Heart left ventricle (tissue), 16 donors: ENCODE measurements at regions not wholly inside any gene's neighbourhood (a gene's known extent, or its start where the extent isn't known, plus 50 kb on each side); places are given as distances from the start of the nearest gene placed in this dataset.

Experiments
- ATAC-seq, 4 donors: fragments of 200-7000 bp; cut with Tn5 transposase; one replicate each; pipeline ENCODE4 v1.9.1; 2020 to 2022; ENCODE audit warnings: moderate library complexity in 4 of 4, mild to moderate bottlenecking in 3 of 4, moderate number of reproducible peaks in 1 of 4
- DNase-seq, 5 donors: peaks; one replicate each; pipeline ENCODE4 v3.0.0-alpha.2; 2020
- H3K27ac ChIP-seq, 12 donors: fragments of 200-600 bp; sonication (generic) in 4 of 12; one replicate each; pipeline versions ENCODE4 v1.5.0 to v1.8.0; 2016 to 2022; ENCODE audit warnings: mild to moderate bottlenecking in 2 of 12
- H3K27me3 ChIP-seq, 9 donors: fragments of 200-600 bp; sonication (generic) in 2 of 9; one replicate each; pipeline versions ENCODE4 v1.5.1 to v1.8.0; 2016 to 2022; ENCODE audit warnings: mild to moderate bottlenecking in 3 of 9
- H3K36me3 ChIP-seq, 9 donors: fragments of 200-600 bp; sonication (generic) in 2 of 9; one replicate each; pipeline versions ENCODE4 v1.5.0 to v1.8.0; 2018 to 2022; ENCODE audit warnings: mild to moderate bottlenecking in 2 of 9
- H3K4me1 ChIP-seq, 12 donors: fragments of 200-600 bp; sonication (generic) in 4 of 12; one replicate each; pipeline versions ENCODE4 v1.5.0 to v1.8.0; 2016 to 2022; ENCODE audit warnings: mild to moderate bottlenecking in 3 of 12
- H3K4me3 ChIP-seq, 12 donors: fragments of 200-600 bp; sonication (generic) in 4 of 12; one replicate each; pipeline versions ENCODE4 v1.5.0 to v1.8.0; 2017 to 2022; ENCODE audit warnings: mild to moderate bottlenecking in 9 of 12, moderate library complexity in 4 of 12
- H3K9me3 ChIP-seq, 12 donors: fragments of 200-600 bp; sonication (generic) in 4 of 12; one replicate each; pipeline versions ENCODE4 v1.5.0 to v1.8.0; 2016 to 2022; ENCODE audit warnings: mild to moderate bottlenecking in 1 of 12
- POLR2A ChIP-seq, 2 donors: fragments of 450-650 bp; IDR thresholded peaks; one replicate each; pipeline ENCODE4 v1.6.1; 2017; ENCODE audit warnings: antibody characterized with exemption in 2 of 2, mild to moderate bottlenecking in 2 of 2, moderate library complexity in 2 of 2
- WGBS, 4 donors: extraction: QIAGEN DNeasy Blood & Tissue Kit in 2 of 4; methylation state at CpG; one replicate each; pipeline versions ENCODE4 v1.1.5 to v1.1.7; 2013 to 2018; 5-methylcytosine and 5-hydroxymethylcytosine counted together
- intact Hi-C, 10 donors: fragments of 100-400 bp; cut with DNase I; formaldehyde crosslinking; loops; one replicate each; pipeline versions ENCODE4 v1.11.1 to v1.14.2; 2022
- TF ChIP-seq, protein P1 (sequence below), 12 donors: fragments of 200-600 bp; sonication (generic) in 4 of 12; IDR thresholded peaks; one replicate each; pipeline versions ENCODE4 v1.5.0 to v1.8.0; 2018 to 2022; ENCODE audit warnings: antibody characterized with exemption in 12 of 12, mild to moderate bottlenecking in 5 of 12
- donor health status: ischemic (EF 13 %, LVEDD 7.1; RV severe dilation, severe dysfunction).
- donor health status: healthy with polysubstance abuse.
- donor health status: DM: no; HTN: yes; CAD: no.
- donor health status: DM: no; HTN: no; CAD: no.
- donor health status: ischemic (EF 25% LVEDD 6.9; RV normal size, moderate dysfunction).
- donor health status: ischemic (EF 25% LVEDD 5.7; RV mildly dilated, moderate dysfunction).
- donor health status: healthy.
- donor health status: DM: yes; HTN: yes; CAD: no.
- donor health status: ischemic (EF 35%, LVEDD 5.7; RV mildly dilated, moderate dysfunction).
- donor health status: nonischemic (EF 11% LVEDD 7.7; RV severe dilation, severe dysfunction).
- donor health status: DM: yes; HTN: yes; CAD: no.
- donor health status: PGD.
- donor health status: ischemic (EF 29% LVEDD 5.4; RV normal size, mild dysfunction).
- donor health status: nonischemic (EF 23%, LVEDD 6.1; RV moderate dilation, normal function).

DNA sequence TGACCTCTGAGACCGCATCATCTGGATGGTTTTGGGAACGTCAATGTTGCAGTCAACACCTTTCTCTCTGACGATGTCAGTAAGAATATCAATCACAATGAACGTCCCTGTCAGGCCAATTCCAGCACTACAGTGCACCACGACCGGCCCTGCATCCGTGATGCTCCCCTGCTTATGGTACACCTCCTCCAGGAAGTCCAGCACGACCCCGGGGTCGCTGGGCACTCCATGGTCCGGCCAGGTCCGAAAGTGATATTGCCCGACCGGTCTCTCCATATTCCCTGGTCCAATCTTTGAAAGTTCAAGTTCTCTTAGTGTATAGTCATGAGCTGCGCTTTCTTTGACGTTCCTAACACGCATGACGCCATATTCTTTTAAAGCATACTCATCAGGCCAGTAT lies 203.6 kb upstream of the PRDM9 start:
- WGBS, 4 donors = 89 to 94% (median 93%) methylated on average over 16 to 18 of the region's 18 CpGs
- DNase-seq (no peak), ATAC-seq (no peak)
- Histone ChIP-seq H3K4me3 (no peak overlapping the region), H3K27me3 (no peaks in the 10 kb centered on the region), H3K4me1 (no peaks in the 10 kb centered on the region), H3K36me3 (no peaks in the 10 kb centered on the region), H3K9me3 (peaks cover 0 to 3% (median 0%) of the 10 kb centered on the region in 12 donors), H3K27ac (no peak overlapping the region)
- intact Hi-C loops = no loop called here
- TF ChIP-seq POLR2A (IDR thresholded peaks at IDR 0.05) = no peak
- TF ChIP-seq, protein P1, sequence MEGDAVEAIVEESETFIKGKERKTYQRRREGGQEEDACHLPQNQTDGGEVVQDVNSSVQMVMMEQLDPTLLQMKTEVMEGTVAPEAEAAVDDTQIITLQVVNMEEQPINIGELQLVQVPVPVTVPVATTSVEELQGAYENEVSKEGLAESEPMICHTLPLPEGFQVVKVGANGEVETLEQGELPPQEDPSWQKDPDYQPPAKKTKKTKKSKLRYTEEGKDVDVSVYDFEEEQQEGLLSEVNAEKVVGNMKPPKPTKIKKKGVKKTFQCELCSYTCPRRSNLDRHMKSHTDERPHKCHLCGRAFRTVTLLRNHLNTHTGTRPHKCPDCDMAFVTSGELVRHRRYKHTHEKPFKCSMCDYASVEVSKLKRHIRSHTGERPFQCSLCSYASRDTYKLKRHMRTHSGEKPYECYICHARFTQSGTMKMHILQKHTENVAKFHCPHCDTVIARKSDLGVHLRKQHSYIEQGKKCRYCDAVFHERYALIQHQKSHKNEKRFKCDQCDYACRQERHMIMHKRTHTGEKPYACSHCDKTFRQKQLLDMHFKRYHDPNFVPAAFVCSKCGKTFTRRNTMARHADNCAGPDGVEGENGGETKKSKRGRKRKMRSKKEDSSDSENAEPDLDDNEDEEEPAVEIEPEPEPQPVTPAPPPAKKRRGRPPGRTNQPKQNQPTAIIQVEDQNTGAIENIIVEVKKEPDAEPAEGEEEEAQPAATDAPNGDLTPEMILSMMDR (IDR thresholded peaks at IDR 0.05) = no peak

DNA sequence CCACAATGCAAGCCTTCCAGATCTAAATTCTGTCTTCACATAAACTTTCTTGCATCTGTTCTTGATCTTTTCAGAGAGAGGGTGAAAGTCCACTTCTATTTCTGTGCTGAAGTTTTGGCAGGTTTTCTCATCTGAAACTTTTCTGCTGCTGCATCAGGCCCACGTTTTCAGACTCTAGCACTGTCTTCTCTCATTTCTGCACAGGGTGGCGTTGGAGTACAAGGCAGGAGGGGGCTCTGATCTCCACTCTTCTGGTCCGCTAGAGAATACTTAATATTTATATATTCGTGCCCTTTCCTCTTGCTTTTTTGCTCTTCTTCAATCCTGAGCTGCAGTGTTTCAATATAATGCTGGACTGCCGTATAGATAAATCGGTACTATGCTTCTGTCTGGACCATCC lies 204.0 kb upstream of the PRDM9 start:
- Histone ChIP-seq H3K4me1 (no peaks in the 10 kb centered on the region), H3K27me3 (no peaks in the 10 kb centered on the region), H3K9me3 (peaks cover 0 to 3% (median 0%) of the 10 kb centered on the region in 12 donors), H3K4me3 (no peak overlapping the region), H3K27ac (no peak overlapping the region), H3K36me3 (no peaks in the 10 kb centered on the region)
- intact Hi-C loops = no loop called here
- TF ChIP-seq, protein P1 (IDR thresholded peaks at IDR 0.05) = no peak
- TF ChIP-seq POLR2A (IDR thresholded peaks at IDR 0.05) = no peak
- 73 to 80% (median 75%) methylated on average over 6 of the region's 6 CpGs for WGBS, 4 donors
- DNase-seq (no peak), ATAC-seq (no peak)

GRCh38 chr5:23302438-23302837 lies 205.0 kb upstream of the PRDM9 start:
- WGBS, 4 donors = 93 to 100% (median 94%) methylated on average over 1 of the region's 1 CpG
- H3K9me3 ChIP-seq = peaks cover 0 to 3% (median 0%) of the 10 kb centered on the region in 12 donors
- no peaks in the 10 kb centered on the region for H3K27me3 ChIP-seq
- H3K4me3 ChIP-seq = no peak overlapping the region
- DNase-seq (no peak), ATAC-seq (no peak)
- TF ChIP-seq, protein P1 (IDR thresholded peaks at IDR 0.05) = no peak
- no peak for TF ChIP-seq POLR2A (IDR thresholded peaks at IDR 0.05)
- intact Hi-C loops = no loop called here
- H3K36me3 ChIP-seq = no peaks in the 10 kb centered on the region
- H3K27ac ChIP-seq = no peak overlapping the region
- no peaks in the 10 kb centered on the region for H3K4me1 ChIP-seq

GRCh38 chr5:23289162-23289561 lies 218.2 kb upstream of the PRDM9 start:
- intact Hi-C loops = no loop called here
- H3K4me3 ChIP-seq = no peak overlapping the region
- 69 to 84% (median 75%) methylated on average over 2 of the region's 2 CpGs for WGBS, 4 donors
- no peaks in the 10 kb centered on the region for H3K4me1 ChIP-seq
- no peak overlapping the region for H3K27ac ChIP-seq
- ATAC-seq (no peak), DNase-seq (no peak)
- H3K27me3 ChIP-seq = no peaks in the 10 kb centered on the region
- H3K9me3 ChIP-seq = peaks cover 0 to 11% (median 0%) of the 10 kb centered on the region in 12 donors
- TF ChIP-seq, protein P1 (IDR thresholded peaks at IDR 0.05) = no peak
- no peak for TF ChIP-seq POLR2A (IDR thresholded peaks at IDR 0.05)
- no peaks in the 10 kb centered on the region for H3K36me3 ChIP-seq
